GM18511 (cell line): ENCODE measurements at regions not wholly inside any gene's neighbourhood (a gene's known extent, or its start where the extent isn't known, plus 50 kb on each side); places are given as distances from the start of the nearest gene placed in this dataset.

ENCODE experiments used
- ATAC-seq: cut with Tn5 transposase; IDR thresholded peaks from one replicate; pipeline ENCODE4 v1.9.1; 2021; ENCODE audit warnings: mild to moderate bottlenecking, moderate library complexity; ENCODE audit not compliant: unreplicated experiment

DNA sequence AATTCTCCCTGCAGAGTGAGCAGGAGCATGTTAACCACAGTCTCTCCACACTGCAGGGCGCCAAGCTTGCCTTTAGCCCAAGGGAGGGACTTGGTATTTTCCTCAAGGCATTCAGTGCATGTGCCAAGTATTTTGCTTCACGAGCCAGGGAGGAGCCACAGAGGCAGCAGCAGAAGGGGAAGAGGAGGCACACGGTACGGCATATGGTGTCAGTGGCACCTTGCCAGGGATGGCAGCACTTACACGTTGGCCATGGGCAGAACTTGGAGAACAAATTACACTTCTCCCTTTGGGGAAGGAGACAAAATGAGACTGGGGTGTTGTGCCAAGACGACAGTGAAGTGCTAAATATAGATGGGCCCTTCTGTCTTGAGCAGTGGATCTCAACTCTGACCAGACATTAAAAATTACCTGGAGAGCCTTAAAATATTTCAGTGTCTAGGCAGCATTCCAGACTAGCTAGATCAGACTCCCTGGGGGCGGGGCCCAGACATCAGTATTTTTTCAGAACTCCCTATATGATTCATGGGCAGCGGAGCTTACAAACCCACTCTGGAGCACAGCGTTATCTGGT is 155.8 kb downstream of the DRD1 start:
- ATAC-seq = no peak

GRCh38 chr5:175286981-175287380 is 157.0 kb downstream of the DRD1 start:
- ATAC-seq = no peak

- no peak for ATAC-seq
Measured at GRCh38 chr5:175285261-175285660, 158.7 kb downstream of the DRD1 start.

GRCh38 chr5:175284806-175285205 is 159.2 kb downstream of the DRD1 start:
- ATAC-seq = no peak

- ATAC-seq = no peak
Measured at GRCh38 chr5:175282611-175283225, 161.3 kb downstream of the DRD1 start.

- ATAC-seq = no peak
Measured at GRCh38 chr5:175281714-175282113, 162.3 kb downstream of the DRD1 start.

DNA sequence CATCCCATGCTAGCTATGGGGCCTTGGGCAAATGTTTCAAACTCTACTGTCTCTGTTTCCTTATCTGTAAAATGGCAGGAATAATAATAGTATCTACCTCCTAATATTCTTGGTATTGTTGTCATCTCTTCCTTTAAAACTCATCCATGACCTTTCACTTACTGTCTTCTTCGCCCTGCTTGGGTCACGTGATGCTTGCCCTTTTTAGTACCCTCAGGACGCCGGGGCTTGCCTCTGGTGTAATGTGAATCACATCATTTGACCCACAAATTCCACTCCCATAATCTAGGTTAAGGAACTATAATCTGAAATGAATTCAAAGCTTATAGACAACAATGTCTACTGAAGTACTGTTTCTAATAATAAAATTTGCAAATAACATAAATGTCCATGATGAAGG is 162.7 kb downstream of the DRD1 start:
- ATAC-seq = no peak

DNA sequence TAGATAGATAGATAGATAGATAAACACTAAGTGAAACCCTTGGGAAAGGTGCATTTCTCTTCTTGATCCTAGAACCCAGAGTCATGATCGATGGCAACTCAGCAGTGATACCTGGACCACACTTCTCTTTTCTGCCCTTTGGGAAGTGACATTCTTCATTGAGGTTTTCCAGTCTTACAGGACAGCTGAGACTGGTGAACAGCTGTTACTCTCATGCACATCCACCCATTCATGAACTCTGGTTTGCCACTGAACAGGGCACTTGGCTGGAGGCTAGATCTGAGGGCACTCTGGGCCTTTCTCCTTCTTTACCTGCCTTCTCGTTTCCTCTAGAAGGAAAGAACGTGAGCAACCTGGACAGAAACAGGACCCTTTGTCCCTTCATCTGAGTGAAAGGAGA is 164.5 kb downstream of the DRD1 start:
- no peak for ATAC-seq

GRCh38 chr5:175275748-175276147 is 168.2 kb downstream of the DRD1 start:
- no peak for ATAC-seq

DNA sequence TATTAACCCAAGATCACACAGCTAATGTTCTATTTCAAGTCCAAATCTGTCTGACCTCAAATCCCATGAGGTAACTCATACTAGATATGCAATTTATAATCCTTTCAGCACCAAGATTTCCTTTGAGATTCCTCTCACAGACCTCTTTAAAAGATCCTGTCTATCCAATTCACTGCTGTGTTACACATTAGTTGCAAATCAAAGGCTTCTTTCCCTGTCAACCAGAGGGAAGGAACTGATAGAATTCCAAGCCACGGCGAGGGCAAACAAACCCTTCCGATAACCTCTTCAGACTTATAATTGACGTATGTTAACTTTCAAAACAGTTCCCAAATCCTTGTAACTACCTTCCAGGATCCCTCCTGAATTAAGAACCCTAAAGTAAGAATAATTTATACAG is 168.9 kb downstream of the DRD1 start:
- ATAC-seq = no peak

- no peak for ATAC-seq
Measured at GRCh38 chr5:175274171-175274570, 169.8 kb downstream of the DRD1 start.

- ATAC-seq = no peak
Measured at GRCh38 chr5:175264406-175264805, 179.6 kb downstream of the DRD1 start.

DNA sequence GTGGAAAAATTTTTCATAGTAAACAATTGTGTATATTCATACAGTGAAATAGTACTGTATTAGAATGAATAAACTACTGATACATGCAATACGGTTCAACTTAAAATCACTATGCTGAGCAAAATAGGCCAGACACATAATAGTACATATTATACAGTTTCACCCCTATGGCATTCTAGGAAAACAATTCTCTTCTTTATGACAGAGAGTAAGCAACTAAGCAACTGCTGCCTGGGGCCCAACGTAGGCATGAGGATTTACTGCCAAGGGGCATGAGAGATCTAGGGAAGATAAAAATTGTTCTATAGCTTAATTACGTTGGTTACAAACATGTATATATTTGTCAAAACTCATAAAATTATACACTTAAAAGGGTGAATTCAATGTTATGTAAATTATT is 180.2 kb downstream of the DRD1 start:
- ATAC-seq = no peak

DNA sequence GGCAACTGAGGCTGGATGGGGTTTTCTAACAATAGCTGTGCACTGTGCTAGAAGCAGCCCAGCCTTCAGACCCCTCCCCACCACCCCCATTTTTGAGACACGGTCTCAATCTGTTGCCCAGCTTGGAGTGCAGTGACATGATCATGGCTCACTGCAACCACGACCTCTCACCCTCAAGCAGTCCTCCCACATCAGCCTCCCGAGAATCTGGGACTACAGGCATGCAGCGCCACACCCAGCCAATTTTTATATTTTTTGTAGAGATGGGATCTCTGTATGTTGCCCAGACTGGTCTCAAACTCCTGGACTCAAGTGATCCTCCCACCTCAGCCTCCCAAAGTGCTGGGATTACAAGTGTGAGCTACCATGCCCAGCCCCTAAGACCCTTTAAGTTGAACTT is 182.5 kb downstream of the DRD1 start:
- no peak for ATAC-seq

GRCh38 chr5:175261037-175261436 is 182.9 kb downstream of the DRD1 start:
- no peak for ATAC-seq

DNA sequence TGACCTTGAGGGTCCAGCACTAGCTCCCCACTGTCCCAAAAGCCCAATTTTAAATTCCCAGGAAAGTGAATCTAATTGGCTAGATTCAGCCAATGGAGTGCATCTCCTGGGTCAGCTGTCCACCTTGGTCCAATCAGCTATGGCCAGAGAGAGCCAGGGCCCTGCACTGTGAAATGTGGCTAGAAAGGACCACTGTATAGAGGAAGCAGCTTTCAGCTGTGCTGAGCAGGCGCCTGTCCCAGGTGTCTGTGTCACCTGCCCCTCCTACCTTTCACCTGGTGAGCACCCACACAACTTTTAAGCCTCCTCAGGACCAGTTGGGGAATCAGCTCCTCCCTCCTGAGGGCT is 186.2 kb downstream of the DRD1 start:
- no peak for ATAC-seq

DNA sequence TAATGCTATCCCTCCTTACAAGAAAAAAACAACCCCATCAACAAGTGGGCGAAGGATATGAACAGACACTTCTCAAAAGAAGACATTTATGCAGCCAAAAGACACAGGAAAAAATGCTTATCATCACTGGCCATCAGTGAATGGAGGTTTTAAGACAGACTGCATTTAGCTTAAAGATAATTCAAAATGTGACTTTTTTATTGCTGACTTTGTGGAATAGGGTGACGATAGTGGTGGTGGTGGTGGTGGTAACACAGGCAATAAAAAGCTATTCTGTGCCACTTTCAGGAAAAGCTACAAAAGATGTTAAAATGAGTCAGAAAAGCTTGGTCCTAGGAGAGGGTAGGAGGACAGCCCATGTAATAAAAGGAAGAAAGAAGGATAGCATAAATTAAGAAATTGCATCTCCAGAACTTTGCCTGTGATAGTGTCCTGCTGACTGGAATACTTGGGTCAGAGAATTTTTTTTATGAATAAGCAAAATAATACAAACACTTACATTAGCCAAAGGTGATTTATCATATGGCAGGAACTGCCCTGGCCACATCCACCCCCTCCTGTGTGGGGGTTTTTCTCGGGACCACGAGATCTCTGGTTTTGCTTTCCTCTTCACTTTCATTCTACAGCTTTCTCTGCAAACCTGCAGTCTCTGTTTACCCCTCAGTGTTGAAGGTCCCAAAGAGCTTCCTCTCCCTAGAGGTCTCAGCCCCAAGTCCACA is 186.7 kb downstream of the DRD1 start:
- no peak for ATAC-seq

- no peak for ATAC-seq
Measured at GRCh38 chr5:175254155-175254554, 189.8 kb downstream of the DRD1 start.

- ATAC-seq = no peak
Measured at GRCh38 chr5:175253597-175253996, 190.4 kb downstream of the DRD1 start.

- no peak for ATAC-seq
Measured at GRCh38 chr5:175252234-175252805, 191.7 kb downstream of the DRD1 start.

- ATAC-seq = no peak
Measured at GRCh38 chr5:175250426-175250825, 193.6 kb downstream of the DRD1 start.

DNA sequence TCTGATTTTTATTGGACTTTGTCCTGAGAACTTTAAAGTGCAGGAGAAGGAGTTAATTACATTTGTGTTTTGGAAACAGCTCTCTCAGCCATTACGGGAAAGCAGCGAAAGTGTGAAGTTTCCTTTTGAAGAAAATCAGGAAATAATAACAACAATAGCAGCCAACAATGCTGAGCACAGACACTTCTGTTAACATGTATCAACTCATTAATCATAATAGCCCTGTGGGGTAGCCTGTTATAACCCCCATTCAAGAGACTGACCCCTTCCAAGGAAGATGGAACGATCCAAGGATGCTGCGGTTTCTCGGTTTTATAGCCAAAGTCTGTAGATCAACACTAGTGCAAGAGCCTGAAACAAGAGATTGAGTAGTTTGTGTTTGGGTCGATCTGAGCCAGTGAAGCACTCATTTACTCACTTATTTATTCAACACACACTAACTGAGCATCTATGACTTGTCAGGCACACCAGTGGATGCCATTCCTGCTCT is 195.5 kb downstream of the DRD1 start:
- ATAC-seq = no peak
